ENCODE measurements at regions not wholly inside any gene's neighbourhood (a gene's known extent, or its start where the extent isn't known, plus 50 kb on each side); places are given as distances from the start of the nearest gene placed in this dataset.
"Not testable (repeated sequence)": the region's sequence is repeated elsewhere in the genome, so short reads cannot be mapped to it uniquely, and the experiment has no call there.

DNA sequence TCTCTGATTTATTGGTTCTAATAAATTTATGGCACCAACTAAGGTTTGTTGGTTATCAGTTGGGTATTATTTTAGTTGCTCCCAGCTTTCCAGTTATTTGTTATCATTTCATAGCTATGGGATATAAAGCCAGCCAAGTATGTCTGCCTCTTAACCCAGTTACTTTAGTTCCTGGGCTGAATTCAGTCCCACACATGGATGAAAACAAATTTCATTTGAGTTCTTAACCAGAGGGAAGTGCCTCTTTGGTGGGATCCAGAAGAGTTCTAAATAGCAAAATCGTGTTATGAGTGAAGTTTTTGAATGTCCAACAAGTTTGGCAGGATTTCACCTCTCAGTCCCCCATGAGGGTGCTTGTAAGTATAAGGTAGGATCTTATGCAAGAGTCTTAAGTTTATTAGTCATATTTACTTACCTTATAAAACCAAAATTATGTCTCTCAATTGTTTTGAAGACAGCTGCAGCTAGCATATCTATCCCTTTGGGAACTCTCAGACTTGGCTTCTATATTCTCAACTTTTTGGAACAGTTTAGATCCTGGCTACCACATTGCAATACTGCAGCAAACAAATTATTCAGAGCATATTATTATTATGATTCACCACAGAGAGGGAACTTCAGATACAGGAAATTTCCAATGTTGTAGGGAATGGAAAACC is 683.6 kb downstream of the BCKDHB start:
- Histone ChIP-seq H2AFZ (ENCODE audit: low read depth) (no peak overlapping the region), H3K36me3 (ENCODE audit: insufficient read depth) (no peaks in the 10 kb centered on the region), H3K27me3 (ENCODE audit: insufficient read depth, low read depth) (no peaks in the 10 kb centered on the region), H3K9ac (no peak overlapping the region), H3K4me3 (IDR thresholded peaks at IDR 0.05; ENCODE audit: insufficient read depth, low read depth, low read length) (no peak overlapping the region), H3K27ac (no peak overlapping the region), H4K20me1 (ENCODE audit: insufficient read depth) (no peaks in the 10 kb centered on the region), H3K79me2 (ENCODE audit: insufficient read depth, low read depth) (no peaks in the 10 kb centered on the region), H3K4me2 (no peak overlapping the region), H3K4me1 (ENCODE audit: low read depth, poor library complexity, severe bottlenecking) (no peaks in the 10 kb centered on the region)
- TF ChIP-seq, protein P1, sequence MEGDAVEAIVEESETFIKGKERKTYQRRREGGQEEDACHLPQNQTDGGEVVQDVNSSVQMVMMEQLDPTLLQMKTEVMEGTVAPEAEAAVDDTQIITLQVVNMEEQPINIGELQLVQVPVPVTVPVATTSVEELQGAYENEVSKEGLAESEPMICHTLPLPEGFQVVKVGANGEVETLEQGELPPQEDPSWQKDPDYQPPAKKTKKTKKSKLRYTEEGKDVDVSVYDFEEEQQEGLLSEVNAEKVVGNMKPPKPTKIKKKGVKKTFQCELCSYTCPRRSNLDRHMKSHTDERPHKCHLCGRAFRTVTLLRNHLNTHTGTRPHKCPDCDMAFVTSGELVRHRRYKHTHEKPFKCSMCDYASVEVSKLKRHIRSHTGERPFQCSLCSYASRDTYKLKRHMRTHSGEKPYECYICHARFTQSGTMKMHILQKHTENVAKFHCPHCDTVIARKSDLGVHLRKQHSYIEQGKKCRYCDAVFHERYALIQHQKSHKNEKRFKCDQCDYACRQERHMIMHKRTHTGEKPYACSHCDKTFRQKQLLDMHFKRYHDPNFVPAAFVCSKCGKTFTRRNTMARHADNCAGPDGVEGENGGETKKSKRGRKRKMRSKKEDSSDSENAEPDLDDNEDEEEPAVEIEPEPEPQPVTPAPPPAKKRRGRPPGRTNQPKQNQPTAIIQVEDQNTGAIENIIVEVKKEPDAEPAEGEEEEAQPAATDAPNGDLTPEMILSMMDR (conservative IDR thresholded peaks at IDR 0.05; ENCODE audit: low read depth, low read length), result no peak

DNA sequence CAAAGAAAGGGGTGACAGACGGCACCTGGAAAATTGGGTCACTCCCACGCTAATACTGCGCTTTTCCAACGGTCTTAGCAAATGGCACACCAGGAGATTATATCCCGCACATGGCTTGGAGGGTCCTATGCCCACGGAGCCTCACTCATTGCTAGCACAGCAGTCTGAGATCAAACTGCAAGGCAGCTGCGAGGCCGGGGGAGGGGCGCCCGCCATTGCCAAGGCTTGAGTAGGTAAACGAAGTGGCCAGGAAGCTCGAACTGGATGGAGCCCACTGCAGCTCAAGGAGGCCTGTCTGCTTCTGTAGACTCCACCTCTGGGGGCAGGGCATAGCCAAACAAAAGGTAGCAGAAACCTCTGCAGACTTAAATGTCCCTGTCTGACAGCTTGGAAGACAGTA is 676.8 kb downstream of the BCKDHB start:
- not testable (repeated sequence) for H2AFZ ChIP-seq (ENCODE audit: low read depth); H3K27me3 ChIP-seq (ENCODE audit: insufficient read depth, low read depth); H3K4me2 ChIP-seq; H4K20me1 ChIP-seq (ENCODE audit: insufficient read depth); H3K4me1 ChIP-seq (ENCODE audit: low read depth, poor library complexity, severe bottlenecking); H3K4me3 ChIP-seq (IDR thresholded peaks at IDR 0.05; ENCODE audit: insufficient read depth, low read depth, low read length); H3K79me2 ChIP-seq (ENCODE audit: insufficient read depth, low read depth); H3K27ac ChIP-seq; H3K9ac ChIP-seq; H3K36me3 ChIP-seq (ENCODE audit: insufficient read depth)

DNA sequence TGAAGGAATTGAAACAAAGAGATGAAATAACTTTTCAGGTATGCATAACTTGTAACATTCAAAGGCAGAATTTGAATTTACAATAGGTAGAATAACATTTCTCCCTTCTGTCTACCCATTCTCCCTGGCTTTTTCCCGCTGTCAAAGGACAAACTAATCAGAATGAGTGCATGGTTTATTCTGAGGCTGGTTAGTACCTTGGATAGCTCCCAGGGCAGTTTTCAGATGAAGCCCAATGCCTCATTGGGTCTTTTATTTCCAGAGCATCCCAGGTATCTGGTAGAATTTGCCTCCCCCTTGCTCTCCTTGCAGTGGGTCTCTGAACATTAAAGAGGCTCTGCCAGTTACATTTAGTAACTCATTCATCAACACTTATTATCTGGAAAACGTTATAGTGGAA is 665.5 kb downstream of the BCKDHB start:
- no peaks in the 10 kb centered on the region for H3K4me1 ChIP-seq (ENCODE audit: low read depth, poor library complexity, severe bottlenecking)
- no peaks in the 10 kb centered on the region for H4K20me1 ChIP-seq (ENCODE audit: insufficient read depth)
- H3K27ac ChIP-seq, result no peak overlapping the region
- no peak overlapping the region for H3K9ac ChIP-seq
- TF ChIP-seq, protein P1 (conservative IDR thresholded peaks at IDR 0.05; ENCODE audit: low read depth, low read length), result no peak
- no peak overlapping the region for H3K4me3 ChIP-seq (IDR thresholded peaks at IDR 0.05; ENCODE audit: insufficient read depth, low read depth, low read length)
- no peaks in the 10 kb centered on the region for H3K36me3 ChIP-seq (ENCODE audit: insufficient read depth)
- H2AFZ ChIP-seq (ENCODE audit: low read depth), result no peak overlapping the region
- H3K4me2 ChIP-seq, result no peak overlapping the region
- H3K27me3 ChIP-seq (ENCODE audit: insufficient read depth, low read depth), result no peaks in the 10 kb centered on the region
- no peaks in the 10 kb centered on the region for H3K79me2 ChIP-seq (ENCODE audit: insufficient read depth, low read depth)

DNA sequence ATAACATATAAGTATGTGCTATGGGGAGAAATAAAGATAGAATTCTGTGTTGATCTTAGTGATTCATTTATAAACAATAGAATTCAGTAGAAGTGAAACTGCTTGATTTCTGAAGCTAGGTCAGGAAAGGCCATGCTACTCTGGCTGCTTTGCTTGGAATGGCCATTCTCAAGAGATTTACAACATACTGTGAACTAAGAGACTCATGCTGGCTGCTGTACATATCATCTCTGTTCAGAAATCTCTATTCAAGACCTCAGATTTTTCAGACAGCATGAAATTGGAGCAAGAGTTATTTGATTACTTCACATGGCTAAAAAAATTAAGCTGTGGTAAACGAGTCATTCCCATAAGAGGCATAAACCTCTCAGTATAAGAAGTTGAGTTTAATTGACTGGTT is 662.6 kb downstream of the BCKDHB start:
- Histone ChIP-seq H3K4me1 (ENCODE audit: low read depth, poor library complexity, severe bottlenecking) (no peaks in the 10 kb centered on the region), H3K4me2 (no peak overlapping the region), H3K36me3 (ENCODE audit: insufficient read depth) (no peaks in the 10 kb centered on the region), H3K27me3 (ENCODE audit: insufficient read depth, low read depth) (no peaks in the 10 kb centered on the region), H3K9ac (no peak overlapping the region), H3K27ac (no peak overlapping the region), H3K4me3 (IDR thresholded peaks at IDR 0.05; ENCODE audit: insufficient read depth, low read depth, low read length) (no peak overlapping the region), H4K20me1 (ENCODE audit: insufficient read depth) (no peaks in the 10 kb centered on the region), H2AFZ (ENCODE audit: low read depth) (no peak overlapping the region), H3K79me2 (ENCODE audit: insufficient read depth, low read depth) (no peaks in the 10 kb centered on the region)
- TF ChIP-seq, protein P1 (conservative IDR thresholded peaks at IDR 0.05; ENCODE audit: low read depth, low read length), result no peak

DNA sequence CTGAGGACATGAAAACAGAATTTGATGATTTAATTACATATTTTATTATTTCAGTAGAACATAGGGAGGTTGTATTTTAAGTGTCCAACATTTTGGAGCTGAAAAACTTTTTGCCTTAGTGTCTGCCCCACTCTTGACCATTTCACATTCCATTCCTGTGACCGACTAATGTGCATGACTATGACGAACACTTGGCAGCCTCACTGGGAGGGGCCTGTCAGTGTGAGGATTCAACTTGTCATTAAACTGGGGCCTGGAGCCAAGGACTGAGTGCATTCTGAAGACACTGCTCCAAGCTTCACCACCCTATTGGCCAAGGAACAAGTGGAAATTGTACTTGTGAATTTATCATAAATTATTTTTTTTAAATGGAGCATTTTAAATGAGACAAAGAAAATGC is 661.3 kb downstream of the BCKDHB start:
- no peak overlapping the region for H2AFZ ChIP-seq (ENCODE audit: low read depth)
- TF ChIP-seq, protein P1 (conservative IDR thresholded peaks at IDR 0.05; ENCODE audit: low read depth, low read length), result no peak

More for the DNA sequence above, 661.3 kb downstream of the BCKDHB start:
- no peak overlapping the region for H3K4me3 ChIP-seq (IDR thresholded peaks at IDR 0.05; ENCODE audit: insufficient read depth, low read depth, low read length)
- no peak overlapping the region for H3K4me2 ChIP-seq
- no peaks in the 10 kb centered on the region for H3K36me3 ChIP-seq (ENCODE audit: insufficient read depth)
- H3K27me3 ChIP-seq (ENCODE audit: insufficient read depth, low read depth), result no peaks in the 10 kb centered on the region
- H3K79me2 ChIP-seq (ENCODE audit: insufficient read depth, low read depth), result no peaks in the 10 kb centered on the region
- H3K4me1 ChIP-seq (ENCODE audit: low read depth, poor library complexity, severe bottlenecking), result no peaks in the 10 kb centered on the region
- H3K9ac ChIP-seq, result no peak overlapping the region
- no peak overlapping the region for H3K27ac ChIP-seq
- H4K20me1 ChIP-seq (ENCODE audit: insufficient read depth), result no peaks in the 10 kb centered on the region
